Posterior cingulate gyrus (tissue), 11 donors: ENCODE measurements at regions not wholly inside any gene's neighbourhood (a gene's known extent, or its start where the extent isn't known, plus 50 kb on each side); places are given as distances from the start of the nearest gene placed in this dataset.
A peak's percentile ranks its signal among the peaks of the same experiment; 100 is the strongest.

ENCODE experiments used
- DNase-seq, 10 donors: peaks; one replicate each; pipeline versions ENCODE4 v3.0.0 to v3.0.0-alpha.2; 2020 to 2021; ENCODE audit warnings: mixed read lengths in 3 of 10
- intact Hi-C: fragments of 100-400 bp; cut with DNase I; formaldehyde crosslinking; loops from one replicate; pipeline ENCODE4 v1.15.1; 2023

DNA sequence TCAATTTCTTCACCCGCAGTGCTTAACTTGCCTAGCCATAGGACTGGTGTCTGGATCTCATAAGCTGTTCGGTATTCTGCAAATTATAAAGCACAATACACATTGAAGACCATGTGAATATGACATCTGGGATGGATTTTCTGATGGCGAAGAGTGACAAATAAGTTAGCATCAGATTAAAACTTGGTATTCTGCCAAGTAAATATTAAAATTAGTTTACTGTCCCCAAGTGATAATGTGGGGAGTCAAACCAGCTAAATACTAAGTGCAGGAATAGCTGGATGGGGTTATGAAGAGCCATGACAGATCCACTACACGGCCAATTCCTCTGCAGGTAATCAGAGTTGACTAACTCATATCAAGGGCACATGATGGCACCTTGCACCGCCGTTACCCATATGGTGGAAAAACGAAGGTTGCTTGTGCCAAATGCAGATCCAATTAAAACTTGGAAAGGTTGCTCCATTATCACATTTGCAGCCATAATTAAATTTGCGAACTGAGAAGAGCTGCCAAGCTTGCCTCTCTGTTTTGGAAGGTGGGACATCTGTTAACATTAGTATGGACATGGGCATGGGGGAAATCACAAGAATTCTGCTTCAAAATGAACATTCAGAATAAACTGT, 114.9 kb upstream of the TOM1L1 start:
- peak in 2 of 10 donors; percentile 28 to 59 for DNase-seq
- intact Hi-C loops = no loop called here

DNA sequence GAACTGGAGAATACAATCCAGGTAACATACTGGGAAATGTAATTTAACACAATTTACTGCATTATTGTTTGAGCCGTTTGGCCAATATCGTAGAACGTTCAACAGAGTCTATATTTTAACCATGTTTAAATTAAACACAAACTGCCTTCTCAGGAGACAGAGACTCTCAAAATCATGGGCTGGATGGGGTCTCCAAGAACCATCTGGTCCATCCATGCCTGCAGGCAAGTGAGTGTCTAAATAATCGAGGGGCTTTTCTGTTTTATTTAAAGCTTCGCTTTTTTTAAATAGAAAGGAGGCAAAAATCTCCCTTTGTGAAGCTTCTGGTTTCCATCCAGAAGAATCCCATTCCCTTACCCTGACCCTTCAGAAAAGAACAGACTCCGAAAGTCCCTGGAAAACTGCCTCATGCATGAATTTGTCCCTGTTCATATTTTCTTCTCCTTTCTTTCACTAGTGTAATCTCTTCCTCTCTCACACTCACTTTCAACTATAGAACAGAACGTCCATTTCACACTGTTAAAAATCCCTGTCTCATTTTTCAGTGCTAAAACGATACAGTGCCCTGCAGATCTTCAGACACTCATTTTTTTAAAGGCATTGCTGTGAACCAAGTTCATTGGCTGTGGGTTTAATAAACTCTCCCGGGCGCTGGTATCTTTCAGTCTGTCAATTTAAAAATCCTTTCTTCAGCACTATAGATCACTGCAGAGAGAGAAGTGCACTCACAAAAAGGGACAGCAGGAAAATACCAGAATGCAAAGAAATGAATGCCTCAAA, 111.4 kb upstream of the TOM1L1 start:
- no peak for DNase-seq
- intact Hi-C loops = no loop called here

DNA sequence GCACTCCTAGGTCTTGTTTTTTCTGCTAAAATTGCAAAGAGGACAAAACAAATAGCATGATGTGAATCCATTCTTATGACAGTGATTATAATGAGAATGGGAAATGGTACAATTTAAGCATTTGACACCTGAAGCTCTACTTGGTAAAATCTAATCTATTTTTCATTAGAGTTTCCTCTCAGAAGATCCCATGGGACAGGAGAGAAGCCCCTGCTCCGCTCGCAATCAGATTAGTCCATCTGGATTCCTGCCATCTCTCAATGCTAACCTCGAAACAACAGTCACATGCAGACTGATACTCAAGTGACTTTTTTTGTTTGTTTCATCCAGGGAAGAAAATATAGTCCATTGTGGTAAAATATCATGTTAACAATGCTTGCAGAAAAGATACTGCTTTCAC, 107.4 kb upstream of the TOM1L1 start:
- intact Hi-C loops = no loop called here
- no peak for DNase-seq

DNA sequence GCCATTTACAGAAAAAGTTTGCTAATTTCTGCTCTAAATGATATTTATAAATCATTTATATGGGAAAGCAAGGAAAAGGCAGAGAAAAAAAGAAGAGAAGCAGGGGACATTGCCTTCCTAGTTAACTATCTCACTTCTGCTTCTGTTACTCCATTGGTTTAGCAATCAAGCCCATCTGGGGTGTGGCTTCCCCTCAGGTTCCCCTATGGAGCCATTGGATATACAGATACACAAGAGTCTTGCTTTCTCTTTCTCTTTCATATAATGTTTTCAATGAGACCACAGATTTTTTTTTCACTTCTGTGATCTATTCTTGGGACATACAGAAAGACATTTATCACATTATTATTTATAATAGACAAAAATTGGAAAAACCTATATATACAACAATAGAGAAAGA, 105.6 kb upstream of the TOM1L1 start:
- intact Hi-C loops = no loop called here
- DNase-seq = no peak

DNA sequence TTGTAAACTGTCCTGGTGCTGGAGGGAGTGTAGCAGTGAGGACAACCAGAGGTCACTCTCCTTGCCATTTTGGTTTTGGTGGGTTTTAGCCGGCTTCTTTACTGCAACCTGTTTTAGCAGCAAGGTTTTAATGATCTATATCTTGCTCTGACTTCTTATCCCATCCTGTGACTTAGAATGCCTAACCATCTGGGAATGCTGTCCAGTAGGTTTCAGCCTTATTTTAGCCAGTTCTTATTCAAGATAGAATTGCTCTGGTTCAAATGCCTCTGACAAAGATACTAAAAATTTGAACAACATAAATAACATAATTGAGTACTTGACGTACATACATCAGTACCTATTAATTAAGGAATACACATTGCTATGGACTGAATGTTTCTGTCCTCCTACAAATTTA, 93.3 kb upstream of the TOM1L1 start:
- DNase-seq = no peak
- intact Hi-C loops = no loop called here

DNA sequence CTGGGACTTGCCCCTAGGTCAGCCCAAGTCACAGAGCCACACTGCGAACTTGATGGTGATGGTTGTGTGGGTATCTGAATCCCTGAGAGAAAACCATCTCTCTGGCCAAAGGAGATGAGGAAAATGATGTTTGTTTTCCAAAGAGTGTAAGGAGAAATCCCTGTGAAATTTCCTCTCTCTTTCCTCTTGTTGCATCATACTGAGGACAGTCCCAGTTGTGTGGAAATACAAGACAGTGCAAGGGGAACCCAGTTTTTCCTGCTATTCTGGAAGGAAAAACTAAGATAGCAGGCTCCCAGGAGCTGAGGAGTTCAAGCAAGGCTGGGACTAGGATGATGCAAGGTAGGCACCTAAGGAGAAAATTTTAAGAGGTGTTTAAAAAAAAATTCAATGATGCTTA, 86.8 kb upstream of the TOM1L1 start:
- intact Hi-C loops = no loop called here
- no peak for DNase-seq

DNA sequence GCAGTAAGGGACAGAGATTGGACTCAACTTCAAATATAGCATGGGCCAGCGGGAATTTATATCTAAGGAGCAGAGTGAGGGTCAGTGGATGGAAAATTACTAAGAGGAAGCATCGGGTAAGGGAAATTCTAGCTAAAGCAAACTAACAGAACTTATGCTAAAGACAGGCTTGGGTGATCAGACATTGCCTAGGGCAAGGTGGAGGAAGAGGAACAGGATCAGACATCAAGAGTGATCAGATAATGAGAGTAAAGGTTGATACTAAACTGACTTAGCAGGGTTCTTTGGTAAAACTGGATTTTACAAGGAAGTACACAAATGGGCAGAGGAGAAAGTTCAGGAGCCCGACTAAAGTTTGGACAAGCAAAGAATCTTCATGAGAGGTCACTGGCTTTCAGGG, 86.3 kb upstream of the TOM1L1 start:
- DNase-seq = no peak
- intact Hi-C loops = no loop called here

DNA sequence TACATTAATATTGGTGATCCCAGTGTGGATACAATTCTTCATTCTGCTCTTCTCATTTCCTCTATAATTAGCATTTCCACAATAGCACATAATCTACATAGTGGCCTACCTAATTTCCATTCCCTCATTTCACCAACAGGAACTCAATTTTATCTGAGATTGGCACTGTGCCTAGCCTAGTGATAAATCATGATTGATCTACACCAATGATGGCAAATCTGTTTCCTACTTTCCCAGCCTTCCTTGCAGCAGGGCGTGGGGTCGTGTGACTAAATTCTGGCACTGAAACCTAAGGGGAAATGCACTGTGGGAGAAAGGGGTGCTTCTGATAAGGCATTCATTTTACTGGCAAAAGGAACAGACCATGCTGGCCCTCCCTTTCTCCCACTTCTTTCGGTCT, 66.6 kb upstream of the TOM1L1 start:
- intact Hi-C loops = no loop called here
- no peak for DNase-seq

DNA sequence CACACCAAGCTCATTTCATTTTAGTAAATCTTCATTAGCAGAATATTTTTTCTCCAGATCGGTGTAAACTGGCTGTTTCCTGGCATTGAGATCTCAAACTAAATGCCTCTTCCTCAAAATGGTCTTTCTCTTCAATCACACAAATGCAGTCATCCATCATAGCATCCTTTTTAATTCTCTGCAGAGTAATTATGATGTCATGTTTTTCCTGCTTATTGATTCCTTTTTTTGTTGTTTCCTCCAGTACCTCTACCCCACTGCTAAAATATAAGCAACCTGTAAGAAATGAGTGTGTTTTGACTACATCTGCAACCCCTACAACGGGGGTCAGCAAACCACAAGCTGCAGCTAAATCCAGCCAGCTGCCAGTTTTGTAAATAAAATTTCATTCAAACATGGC, 65.6 kb upstream of the TOM1L1 start:
- intact Hi-C loops = no loop called here

DNA sequence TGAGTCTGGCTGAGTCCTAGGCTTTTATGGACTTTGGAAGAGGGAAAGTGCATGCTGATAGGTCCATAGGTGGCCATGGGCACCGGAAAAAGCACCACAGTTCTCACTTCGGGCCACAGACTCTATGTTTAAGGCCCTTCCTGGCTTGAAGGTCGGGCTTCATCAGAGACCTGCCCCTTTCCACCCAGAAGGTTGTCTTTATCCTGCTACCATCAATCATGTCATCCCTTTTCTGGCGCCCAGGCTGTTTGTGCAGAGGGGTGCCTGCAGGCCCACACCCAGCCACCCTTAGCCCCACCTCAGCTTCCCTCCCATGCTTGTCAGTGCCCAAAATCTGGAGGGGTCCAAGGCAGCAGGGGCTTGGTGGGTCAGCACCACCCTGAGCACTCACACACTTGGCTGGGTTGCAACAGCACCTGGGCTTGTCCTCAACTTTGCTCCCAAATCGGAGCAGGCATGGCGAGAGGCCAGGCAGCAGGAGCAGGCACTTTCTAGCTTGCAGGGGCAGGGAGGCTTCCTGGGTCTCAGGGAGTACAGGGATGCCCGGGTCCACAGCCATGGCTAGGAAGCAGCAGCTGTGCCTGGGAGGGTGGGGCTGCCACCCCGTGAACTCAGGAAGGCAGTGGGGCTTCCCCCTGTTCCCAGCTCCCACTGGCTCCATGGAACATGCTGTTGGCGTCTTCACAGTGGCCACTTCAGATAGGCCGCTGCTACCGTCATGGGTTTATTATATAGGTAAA, 63.8 kb upstream of the TOM1L1 start:
- peak in 2 of 10 donors; percentile 55 to 76 for DNase-seq
- intact Hi-C loops = no loop called here

More for the DNA sequence above, 65.6 kb upstream of the TOM1L1 start:
- no peak for DNase-seq

DNA sequence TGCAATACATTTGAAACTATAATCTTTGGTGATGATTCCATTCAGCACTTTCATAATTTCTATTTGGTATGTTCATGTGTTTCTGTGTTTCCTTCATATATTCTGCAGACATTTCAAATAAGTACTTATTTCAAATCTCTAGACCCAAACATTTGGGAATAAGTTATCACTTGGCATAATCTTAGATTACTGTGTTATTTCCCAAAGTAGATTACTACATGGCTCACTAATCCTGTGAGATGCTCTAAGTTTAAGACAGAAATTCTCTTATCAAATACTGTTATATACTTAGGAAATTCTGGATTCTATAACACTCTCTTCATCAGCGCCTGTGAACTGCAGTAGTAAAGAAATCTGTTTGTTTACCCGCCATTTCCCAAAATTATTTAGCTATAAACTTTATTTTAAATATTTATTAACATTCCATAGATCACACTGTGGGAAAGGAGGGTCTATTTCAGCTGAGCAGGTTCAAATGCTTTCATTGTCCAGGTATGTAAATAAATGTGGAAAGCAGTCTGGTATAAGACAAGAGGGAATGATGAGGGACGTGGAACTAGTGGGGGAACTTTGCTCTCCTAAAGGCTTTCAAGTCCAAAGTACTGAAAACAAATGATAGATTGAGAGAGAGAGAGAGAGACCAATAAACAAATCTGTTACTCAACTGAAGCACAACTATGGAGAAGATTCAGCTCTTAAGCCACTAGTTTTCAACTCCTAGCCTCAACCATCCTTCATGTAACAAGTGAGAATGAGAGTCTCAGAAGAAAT, 61.8 kb upstream of the TOM1L1 start:
- no peak for DNase-seq
- intact Hi-C loops = no loop called here

DNA sequence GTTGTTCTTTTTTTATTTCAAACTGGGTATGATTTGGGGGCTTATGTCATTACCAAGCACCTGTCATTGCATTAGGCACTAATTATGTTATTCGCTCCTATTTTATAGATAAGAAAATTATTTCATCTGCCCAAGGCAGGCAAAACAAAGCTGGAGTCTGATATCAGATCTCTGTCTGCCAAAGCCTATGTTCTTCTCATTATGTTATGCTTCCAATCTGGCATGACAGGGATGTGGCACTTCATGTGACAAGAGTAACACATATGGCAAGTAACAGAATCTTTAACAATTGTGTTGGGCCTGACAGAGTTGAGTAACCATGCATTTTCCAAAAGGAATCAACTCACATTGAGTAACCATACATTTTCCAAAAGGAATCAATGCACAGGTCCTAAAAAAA, 61.2 kb upstream of the TOM1L1 start:
- intact Hi-C loops = no loop called here

DNA sequence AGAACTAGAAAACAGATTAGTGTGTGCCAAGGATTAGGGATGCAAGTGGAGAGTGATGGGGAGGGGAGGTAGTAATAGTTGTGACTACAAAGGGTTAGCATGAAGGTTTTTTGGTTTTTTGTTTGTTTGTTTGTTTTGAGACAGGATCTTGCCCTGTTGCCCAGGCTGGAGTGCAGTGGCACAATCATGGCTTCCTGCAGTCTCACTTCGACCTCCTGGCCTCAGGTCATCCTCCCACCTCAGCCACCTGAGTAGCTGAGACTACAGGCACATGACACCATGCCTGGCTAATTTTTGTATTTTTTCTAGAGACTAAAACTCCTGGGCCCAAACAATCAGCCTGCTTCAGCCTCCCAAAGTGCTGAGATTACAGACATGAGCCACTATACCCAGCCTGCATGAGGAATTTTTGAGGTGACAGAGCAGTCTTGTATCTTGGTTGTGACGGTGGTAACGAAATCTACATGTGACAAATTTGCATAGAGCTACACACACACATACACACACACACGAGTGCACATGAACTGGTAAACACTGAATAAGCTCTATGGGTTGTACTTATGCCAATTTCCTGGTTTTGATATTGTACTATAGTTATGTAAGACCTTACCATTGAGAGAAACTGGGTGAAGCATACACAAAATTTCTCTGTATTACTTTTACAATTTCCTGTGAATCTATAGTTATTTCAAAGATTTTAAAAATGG, 59.6 kb upstream of the TOM1L1 start:
- intact Hi-C loops = no loop called here
- DNase-seq = no peak

More for the DNA sequence above, 61.2 kb upstream of the TOM1L1 start:
- DNase-seq = no peak

DNA sequence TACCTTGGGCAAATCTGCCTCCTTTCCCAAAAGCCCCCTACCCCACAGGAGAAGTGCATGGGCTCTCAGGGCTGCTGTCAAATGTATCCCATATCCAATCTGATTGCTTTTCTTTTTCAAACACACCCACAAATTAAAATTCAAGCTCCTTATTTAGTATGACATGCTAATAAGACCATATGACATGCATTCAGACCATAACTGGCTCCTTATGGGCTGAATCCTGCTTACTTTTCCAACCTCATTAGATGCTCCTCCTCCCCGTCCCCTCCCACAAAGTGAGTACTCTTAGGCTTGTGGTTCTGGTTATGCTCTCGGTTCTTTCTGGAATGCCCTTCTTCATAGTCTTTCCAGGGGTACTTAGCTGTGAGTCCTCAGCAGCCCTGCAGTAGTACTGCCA, 59.0 kb upstream of the TOM1L1 start:
- DNase-seq = no peak
- intact Hi-C loops = no loop called here

DNA sequence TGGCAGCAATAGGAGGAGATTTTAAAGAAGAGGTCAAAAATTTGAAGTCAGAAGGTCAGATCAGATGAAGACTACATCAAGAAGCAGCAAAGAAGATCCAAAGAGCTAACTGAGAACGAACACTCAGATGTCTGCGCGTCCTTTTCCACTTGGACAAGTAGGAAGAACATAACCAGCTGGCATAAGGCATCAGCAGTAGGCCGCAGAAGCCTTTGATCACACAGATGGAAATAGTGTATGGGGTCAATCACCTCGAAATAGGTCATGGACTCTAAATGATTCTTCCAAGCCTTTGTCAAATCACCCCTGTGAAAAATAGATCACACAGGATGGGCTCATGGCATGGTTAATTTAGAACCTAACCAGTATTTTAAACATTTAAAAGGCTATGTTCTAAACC, 56.4 kb upstream of the TOM1L1 start:
- intact Hi-C loops = no loop called here
- DNase-seq = no peak

DNA sequence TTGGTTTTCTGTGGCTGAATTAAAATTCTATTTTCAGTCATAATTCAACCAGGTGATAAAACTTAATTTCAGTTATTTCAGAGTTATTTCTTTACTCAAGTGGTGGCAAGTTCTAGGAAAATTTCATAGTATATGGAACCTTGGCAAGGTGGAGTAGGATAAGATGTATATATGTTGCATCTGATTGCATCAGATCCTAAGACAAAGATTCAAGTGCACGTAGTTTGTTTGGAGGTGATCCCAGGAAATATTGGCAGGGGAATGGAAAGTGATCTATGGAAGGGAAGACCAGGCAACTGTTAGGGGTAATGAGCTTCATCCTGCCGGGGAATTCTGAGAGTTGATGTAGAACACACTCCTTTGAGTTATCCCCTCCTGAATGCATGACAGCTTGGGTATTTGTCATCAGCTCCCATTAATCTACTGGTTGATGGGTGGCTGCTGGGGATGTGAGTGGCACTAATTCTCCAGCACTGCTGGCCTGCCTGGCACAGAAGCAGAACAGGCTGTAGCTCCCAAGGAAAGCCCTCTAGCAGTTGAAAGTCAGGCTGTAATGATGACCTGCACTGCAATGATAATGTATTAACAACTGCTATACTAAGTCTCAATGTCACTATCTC, 52.2 kb upstream of the TOM1L1 start:
- DNase-seq = no peak
- intact Hi-C loops = no loop called here

DNA sequence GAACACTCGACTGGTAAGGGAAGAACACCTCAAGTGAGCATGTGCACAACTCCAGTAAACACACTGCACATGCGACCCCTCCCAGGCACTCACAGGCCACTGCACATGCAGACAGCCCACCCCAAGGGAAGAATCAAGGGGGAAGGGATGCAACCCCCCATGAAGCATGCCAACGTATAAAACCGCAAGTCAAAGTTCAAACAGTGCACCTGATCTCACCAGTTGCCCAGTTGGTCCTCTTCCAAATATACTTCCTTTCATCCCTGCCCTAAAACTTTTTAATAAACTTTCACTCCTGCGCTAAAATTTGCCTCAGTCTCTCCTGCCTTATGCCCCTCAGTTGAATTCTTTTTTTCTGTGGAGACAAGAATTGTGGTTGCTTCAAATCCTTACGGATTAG, 51.0 kb upstream of the TOM1L1 start:
- DNase-seq = no peak
- intact Hi-C loops = no loop called here
